Hematopoietic multipotent progenitor cell treated with erythropoietin and hydrocortisone succinate and interleukin-3 and kit ligand, for 15 days (in vitro differentiated cells): ENCODE measurements at regions not wholly inside any gene's neighbourhood (a gene's known extent, or its start where the extent isn't known, plus 50 kb on each side); places are given as distances from the start of the nearest gene placed in this dataset.

Source experiments
- DNase-seq: peaks from one replicate; pipeline ENCODE4 v3.0.0-alpha.2; 2015; ENCODE audit warnings: low spot score

DNA sequence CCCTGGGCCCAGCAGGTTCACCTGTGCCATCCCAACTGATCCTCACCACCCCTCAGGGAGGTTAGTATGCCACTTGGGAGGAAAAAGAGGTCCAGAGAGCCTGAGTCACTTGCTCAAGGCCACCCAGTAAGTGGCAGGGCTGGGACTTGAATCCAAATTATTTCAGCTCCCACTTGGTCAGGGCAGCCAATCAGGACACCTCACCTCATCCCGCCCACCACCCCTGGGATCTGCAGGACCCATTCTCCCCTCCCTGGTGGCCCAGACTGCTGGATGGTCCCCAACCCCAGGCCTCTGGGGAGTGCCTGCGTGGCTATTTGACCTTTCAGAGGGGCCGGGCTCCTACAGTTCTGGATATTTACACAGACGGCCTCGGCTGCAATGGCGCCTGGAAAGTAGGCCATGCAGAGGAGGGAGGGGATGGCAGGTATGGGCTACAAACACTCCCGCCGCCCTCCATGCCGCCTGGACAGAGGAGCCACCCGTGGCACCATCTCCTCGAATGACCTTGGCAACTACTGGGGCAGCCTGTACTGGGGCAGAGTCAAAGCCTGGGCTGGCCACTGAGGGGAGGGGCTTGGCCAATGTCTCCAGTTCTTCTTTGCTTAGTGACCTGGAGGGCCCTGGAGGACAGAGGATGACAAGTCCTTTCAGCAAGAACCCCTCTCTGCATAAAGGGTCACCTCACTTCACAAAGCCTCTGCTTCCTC lies 153.6 kb upstream of the LINGO1 start:
- DNase-seq: no peak

GRCh38 chr15:77784361-77785292 lies 151.9 kb upstream of the LINGO1 start:
- peak; percentile 27 for DNase-seq

GRCh38 chr15:77783636-77784035 lies 150.9 kb upstream of the LINGO1 start:
- no peak for DNase-seq

DNA sequence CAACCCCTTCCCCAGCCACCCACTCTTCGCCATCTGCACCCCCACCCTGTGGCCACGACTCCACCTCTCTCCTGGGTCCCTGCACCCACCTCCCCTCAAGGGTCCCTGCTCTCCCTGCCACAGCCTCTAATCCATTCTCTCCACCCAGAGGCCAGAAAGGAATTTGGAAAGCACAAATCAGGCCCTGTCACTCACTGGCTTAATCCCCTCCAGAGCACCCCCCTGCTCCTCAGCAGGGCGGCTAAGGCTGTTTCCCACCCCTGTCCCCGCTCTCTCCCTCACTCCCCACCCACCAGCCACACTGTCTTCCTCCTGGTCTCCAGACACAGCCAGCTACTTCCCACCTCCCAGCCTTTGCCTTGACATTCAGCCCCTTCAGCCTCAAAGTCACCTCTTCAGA lies 150.0 kb upstream of the LINGO1 start:
- DNase-seq: no peak

GRCh38 chr15:77781946-77782240 lies 149.2 kb upstream of the LINGO1 start:
- DNase-seq: no peak

- no peak for DNase-seq
These were observed 148.6 kb upstream of the LINGO1 start for GRCh38 chr15:77781151-77781945.

DNA sequence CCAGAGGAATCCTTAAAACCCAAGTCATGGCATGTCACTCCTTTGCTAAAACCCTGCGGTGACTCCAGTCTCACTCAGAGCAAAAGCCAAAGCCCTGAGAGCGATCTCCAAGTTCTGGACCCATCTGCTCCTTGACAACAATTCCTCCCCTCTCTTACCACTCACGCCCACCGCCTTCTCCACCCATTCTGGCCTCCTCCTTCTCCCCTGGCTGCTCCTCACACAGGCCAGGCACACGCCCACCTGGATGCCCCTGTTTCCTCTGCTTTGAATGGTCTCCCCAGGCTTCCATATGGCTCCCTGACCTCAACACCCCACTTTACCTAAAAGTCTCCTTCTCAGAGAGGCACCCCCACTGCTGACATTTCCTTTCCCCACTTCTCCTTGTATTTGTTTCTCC lies 146.1 kb upstream of the LINGO1 start:
- DNase-seq: no peak

DNA sequence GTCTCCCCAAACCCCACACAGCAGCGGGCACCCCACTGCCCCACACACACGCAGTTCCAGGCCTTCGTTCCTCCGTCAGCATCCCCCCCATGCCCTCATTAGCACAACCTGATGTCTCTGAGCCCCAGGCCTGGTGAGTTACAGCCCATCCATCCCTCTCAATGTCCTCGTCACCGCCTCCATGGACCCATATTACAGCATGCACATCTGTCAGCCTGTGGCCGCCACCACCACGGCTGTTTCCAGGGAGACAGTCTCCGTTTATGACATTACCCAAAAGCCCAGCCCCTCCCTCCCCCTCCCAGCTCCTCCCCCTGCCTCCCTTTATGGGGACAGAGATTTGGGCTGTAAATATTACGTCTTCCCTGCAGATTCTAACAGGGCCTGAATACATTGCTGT lies 143.1 kb upstream of the LINGO1 start:
- DNase-seq: no peak

GRCh38 chr15:77775373-77775772 lies 142.7 kb upstream of the LINGO1 start:
- no peak for DNase-seq

- no peak for DNase-seq
These were observed 141.6 kb upstream of the LINGO1 start for GRCh38 chr15:77774350-77774749.

DNA sequence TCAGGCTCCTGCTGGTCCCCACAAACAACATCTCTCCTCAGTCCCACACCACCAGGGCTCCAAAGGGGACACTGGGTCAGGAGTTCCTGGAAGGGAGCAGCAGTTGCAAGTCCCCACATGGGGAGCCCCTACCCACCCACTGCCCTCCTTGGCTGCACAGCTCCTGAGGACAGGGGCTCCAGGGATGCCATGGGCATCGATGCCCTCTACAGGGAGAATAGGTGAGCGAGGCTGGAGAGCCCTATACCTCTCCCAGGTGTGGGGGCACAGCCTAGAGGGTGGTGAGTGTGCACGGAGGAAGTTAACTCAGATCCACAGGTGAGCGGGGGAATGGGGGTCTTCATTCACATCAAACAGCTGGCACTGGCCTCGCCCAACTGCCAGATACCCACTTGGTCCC lies 141.2 kb upstream of the LINGO1 start:
- DNase-seq: no peak

DNA sequence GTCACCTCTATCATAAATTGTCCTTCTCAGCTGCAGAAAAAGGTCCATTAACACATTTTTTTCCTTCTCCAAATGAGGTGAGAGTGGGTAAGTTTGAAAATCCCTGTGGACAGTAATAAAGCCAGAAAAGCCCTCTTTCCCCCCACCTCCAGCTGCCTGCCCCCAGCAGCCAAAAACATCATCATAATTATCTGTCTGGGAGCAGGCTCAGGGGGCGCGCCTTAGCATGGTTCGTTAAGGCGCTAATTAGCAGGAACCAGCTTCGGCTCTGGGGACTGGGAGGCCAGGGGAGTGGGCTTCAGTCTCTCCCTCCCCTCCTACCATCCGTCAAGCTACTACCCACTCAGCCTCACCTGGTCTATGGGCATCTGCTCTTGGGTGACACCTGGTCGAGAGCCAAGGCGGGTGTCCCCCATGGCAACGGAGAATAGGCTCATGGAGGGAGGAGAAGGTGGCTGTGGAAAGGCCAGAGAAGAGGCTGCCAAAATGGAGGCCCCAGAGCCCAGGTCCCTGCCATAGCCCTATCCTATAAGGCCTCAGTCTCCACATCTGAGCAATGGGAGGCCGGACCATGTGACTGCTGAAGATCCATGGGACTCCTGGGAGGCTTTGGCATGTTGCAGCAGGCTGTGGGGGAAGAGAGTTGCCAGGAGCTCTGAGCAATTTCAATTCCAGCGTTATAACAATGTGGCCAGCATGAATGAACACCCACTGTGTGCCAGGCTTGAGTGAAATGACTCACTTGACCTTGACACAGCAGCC lies 140.1 kb upstream of the LINGO1 start:
- DNase-seq: no peak

DNA sequence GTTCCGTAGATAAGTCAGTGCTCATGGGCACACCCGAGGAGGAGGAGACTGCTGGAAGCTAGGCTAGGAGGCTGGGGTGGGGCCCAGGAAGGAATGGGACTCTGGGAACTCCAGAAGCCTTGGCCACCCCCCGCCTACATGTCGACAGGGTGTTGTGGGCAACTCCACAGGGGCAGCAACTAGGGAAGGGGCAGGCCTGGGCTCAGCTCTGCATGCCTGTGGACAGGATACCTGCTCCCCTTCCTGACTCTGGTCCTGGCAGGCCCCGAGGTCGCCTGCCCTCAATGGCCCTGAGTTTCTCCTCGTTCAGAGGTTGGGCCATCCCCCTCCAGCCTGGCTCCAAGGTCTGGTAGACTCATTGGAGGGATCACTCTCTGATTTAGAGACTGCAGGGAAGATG lies 138.9 kb upstream of the LINGO1 start:
- DNase-seq: no peak

- DNase-seq: no peak
These were observed 137.0 kb upstream of the LINGO1 start for GRCh38 chr15:77769700-77770099.

GRCh38 chr15:77768521-77769078 lies 135.9 kb upstream of the LINGO1 start:
- no peak for DNase-seq

DNA sequence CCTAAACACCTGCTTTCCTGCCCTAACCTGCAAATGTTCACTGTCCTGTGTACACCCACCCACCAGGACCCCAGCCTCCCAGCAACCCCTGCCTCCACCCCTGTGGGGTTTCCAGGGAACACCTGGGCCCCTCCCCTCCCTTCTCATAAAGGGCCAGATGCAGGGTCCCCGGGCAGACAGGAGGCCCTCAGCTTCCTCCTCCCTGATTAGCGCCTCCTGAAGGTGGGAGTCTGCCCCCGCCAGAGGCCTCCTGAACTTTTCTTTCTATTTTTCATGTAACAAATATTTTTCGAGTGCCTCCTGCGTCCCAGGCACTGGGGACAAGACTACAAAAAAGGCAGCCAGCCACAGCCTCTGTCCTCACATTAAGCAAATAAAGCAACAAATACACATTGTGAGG lies 135.4 kb upstream of the LINGO1 start:
- DNase-seq: no peak

DNA sequence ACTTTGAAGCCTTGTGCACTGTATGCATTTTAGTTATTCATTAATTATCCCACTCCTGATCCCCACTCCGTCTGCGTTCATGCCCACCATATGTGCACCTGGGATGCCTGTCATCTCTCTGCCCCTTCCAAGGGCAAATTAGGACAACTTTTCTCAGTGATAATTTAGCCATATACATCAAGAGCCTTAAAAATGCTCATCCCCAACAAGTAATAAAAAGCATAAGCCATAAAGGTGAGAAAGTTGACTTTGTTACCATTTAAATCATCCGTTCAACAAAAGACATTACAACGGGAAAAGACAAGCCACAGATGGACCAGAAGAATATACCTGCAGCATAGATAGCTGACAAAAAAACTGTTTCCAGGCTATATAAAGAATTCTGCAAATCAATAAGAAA lies 131.4 kb upstream of the LINGO1 start:
- no peak for DNase-seq

DNA sequence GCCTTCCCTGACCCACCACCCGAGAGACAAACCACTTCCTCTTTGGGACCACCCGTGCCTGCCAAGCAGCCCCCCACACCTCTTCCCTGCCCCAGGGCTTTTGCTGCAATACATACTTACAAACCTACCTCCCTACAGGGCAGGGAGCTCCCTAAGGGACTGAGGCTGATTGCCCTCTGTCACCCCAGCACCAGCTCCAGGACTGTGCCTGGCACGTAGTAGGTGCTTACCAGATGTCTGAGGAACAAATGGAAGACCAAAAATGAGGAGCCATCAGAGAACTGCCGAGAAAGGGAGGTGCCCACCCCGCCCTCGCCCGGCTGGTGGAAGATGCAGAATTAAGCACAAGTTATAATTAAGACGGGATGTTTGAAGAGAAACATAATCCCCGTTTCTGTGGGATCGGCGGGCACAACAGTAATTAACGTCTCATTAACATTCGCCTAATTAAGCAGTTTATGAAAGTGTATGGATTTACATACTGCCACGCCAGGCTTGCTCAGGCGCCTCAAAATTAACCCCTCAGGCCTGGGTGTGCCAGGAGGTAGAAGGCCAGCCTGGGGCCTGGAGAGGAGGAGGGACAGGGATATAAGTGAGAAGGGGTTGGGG lies 130.1 kb upstream of the LINGO1 start:
- DNase-seq: no peak

DNA sequence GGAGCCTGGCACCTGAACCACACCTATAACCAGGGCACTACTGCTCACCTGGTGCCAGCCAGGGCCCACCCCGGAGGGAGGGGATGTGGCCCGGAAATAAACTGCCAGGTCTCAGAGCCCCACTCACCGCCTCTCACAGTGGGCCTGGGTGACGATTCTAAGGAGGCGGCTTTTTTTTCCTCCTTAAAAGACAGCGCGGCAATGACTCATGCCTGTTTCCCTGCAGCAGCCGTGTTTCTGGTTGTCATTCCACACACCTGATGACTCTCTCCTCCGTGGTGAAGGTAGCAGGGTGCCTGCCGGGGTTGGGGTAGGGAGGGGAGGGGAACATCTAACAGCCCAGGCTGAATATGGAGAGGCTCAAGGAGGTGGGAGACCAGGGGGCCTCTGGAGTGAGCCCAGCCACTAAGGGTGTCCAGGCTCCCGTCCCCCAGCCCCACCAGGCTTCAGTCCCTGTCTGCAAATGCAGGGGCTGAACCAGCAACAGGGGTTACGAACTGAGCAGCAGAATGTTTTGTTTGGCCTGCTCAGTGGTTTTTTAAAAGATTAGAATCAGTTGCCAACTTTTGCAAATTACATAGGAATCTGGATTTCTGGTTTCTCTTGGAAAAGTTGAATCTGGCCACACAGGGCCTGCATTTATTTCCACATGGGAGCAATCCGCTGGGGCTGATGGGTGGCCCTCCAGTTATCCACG lies 127.3 kb upstream of the LINGO1 start:
- DNase-seq: no peak

- DNase-seq: no peak
These were observed 121.2 kb upstream of the LINGO1 start for GRCh38 chr15:77753939-77754338.
